H9 (cell line): ENCODE measurements at regions not wholly inside any gene's neighbourhood (a gene's known extent, or its start where the extent isn't known, plus 50 kb on each side); places are given as distances from the start of the nearest gene placed in this dataset.

Experiments used
- DNase-seq: peaks from one replicate; pipeline ENCODE4 v3.0.0-alpha.2; 2017
- H2AFZ ChIP-seq: one replicate; pipeline ENCODE4 v1.6.1; 2013; ENCODE audit warnings: mild to moderate bottlenecking, low read length, control low read depth, moderate library complexity
- H2AK5ac ChIP-seq: 2 replicates; pipeline ENCODE4 v1.6.1; 2013; ENCODE audit warnings: low read length, control low read depth, mixed read lengths; ENCODE audit not compliant: insufficient read length
- H2BK120ac ChIP-seq: one replicate; pipeline ENCODE4 v1.6.1; 2013; ENCODE audit warnings: low read depth, mild to moderate bottlenecking, low read length, control low read depth, inconsistent platforms; ENCODE audit not compliant: poor library complexity, severe bottlenecking
- H2BK12ac ChIP-seq: 2 replicates; pipeline ENCODE4 v1.6.1; 2013; ENCODE audit warnings: low read length, control low read depth, mixed read lengths, low read depth; ENCODE audit not compliant: insufficient read length
- H2BK15ac ChIP-seq: 2 replicates; pipeline ENCODE4 v1.6.1; 2013; ENCODE audit warnings: low read depth, low read length, control low read depth
- H2BK20ac ChIP-seq: one replicate; pipeline ENCODE4 v1.6.1; 2013; ENCODE audit warnings: low read depth, mild to moderate bottlenecking, low read length, control low read depth, inconsistent platforms; ENCODE audit not compliant: poor library complexity, severe bottlenecking
- H2BK5ac ChIP-seq: 2 replicates; pipeline ENCODE4 v1.6.1; 2013; ENCODE audit warnings: low read length, control low read depth, mixed read lengths; ENCODE audit not compliant: insufficient read length
- H3K14ac ChIP-seq: 2 replicates; pipeline ENCODE4 v1.6.1; 2013; ENCODE audit warnings: low read length, control low read depth; ENCODE audit not compliant: insufficient read depth
- H3K18ac ChIP-seq: 2 replicates; pipeline ENCODE4 v1.6.1; 2013; ENCODE audit warnings: low read depth, mild to moderate bottlenecking, mixed read lengths, low read length, control low read depth; ENCODE audit not compliant: insufficient read length
- H3K23ac ChIP-seq: 2 replicates; pipeline ENCODE4 v1.6.1; 2013; ENCODE audit warnings: low read length, control low read depth, mixed read lengths, low read depth; ENCODE audit not compliant: insufficient read length
- H3K23me2 ChIP-seq: 2 replicates; pipeline ENCODE4 v1.6.1; 2013; ENCODE audit warnings: low read depth, mild to moderate bottlenecking, mixed read lengths, low read length, control low read depth; ENCODE audit not compliant: insufficient read length, poor library complexity, severe bottlenecking
- H3K27ac ChIP-seq: 2 replicates; pipeline ENCODE4 v1.5.1; 2013; ENCODE audit warnings: low read length, control low read depth, mixed read lengths, low read depth; ENCODE audit not compliant: insufficient read length
- H3K27me3 ChIP-seq: 2 replicates; pipeline ENCODE4 v1.6.1; 2013; ENCODE audit warnings: low read length, control low read depth, inconsistent platforms; ENCODE audit not compliant: insufficient read depth
- H3K4ac ChIP-seq: 2 replicates; pipeline ENCODE4 v1.6.1; 2013; ENCODE audit warnings: low read depth, mild to moderate bottlenecking, control low read depth, inconsistent platforms, low read length, moderate library complexity
- H3K4me1 ChIP-seq: 2 replicates; pipeline ENCODE4 v1.6.1; 2013; ENCODE audit warnings: low read length, control low read depth, inconsistent platforms; ENCODE audit not compliant: insufficient read depth
- H3K4me2 ChIP-seq: 2 replicates; pipeline ENCODE4 v1.6.1; 2013; ENCODE audit warnings: low read length, control low read depth, mixed read lengths; ENCODE audit not compliant: insufficient read length, insufficient read depth
- H3K56ac ChIP-seq: 2 replicates; pipeline ENCODE4 v1.6.1; 2013; ENCODE audit warnings: low read depth, mild to moderate bottlenecking, mixed read lengths, low read length, control low read depth; ENCODE audit not compliant: insufficient read length
- H3K79me1 ChIP-seq: 2 replicates; pipeline ENCODE4 v1.6.1; 2013; ENCODE audit warnings: low read depth, mild to moderate bottlenecking, moderate library complexity, low read length, control low read depth, inconsistent platforms; ENCODE audit not compliant: insufficient read depth, poor library complexity, severe bottlenecking
- H3K79me2 ChIP-seq: 2 replicates; pipeline ENCODE4 v1.6.1; 2013; ENCODE audit warnings: low read length, control low read depth, inconsistent platforms; ENCODE audit not compliant: insufficient read depth
- H3K9ac ChIP-seq: 2 replicates; pipeline ENCODE4 v1.6.1; 2013; ENCODE audit warnings: low read length, control low read depth, mixed read lengths; ENCODE audit not compliant: insufficient read length; ENCODE audit errors: extremely low read depth
- H3K9me3 ChIP-seq: one replicate; pipeline ENCODE4 v1.6.1; 2013; ENCODE audit warnings: low read depth, low read length, inconsistent platforms; ENCODE audit not compliant: control insufficient read depth
- H3T11ph ChIP-seq: one replicate; pipeline ENCODE4 v1.6.1; 2013; ENCODE audit warnings: mild to moderate bottlenecking, low read length, control low read depth, inconsistent platforms
- H4K20me1 ChIP-seq: one replicate; pipeline ENCODE4 v1.6.1; 2013; ENCODE audit not compliant: control insufficient read depth, insufficient read length, insufficient read depth
- H4K5ac ChIP-seq: 2 replicates; pipeline ENCODE4 v1.6.1; 2013; ENCODE audit warnings: low read depth, mild to moderate bottlenecking, mixed read lengths, low read length, control low read depth; ENCODE audit not compliant: insufficient read length
- H4K8ac ChIP-seq: replicated peaks from 2 replicates; pipeline ENCODE4 v1.6.1; 2013; ENCODE audit warnings: low read length, control low read depth, mixed read lengths, low read depth; ENCODE audit not compliant: insufficient read length
- H4K91ac ChIP-seq: 2 replicates; pipeline ENCODE4 v1.6.1; 2013; ENCODE audit warnings: low read depth, mild to moderate bottlenecking, moderate library complexity, mixed read lengths, low read length, control low read depth; ENCODE audit not compliant: insufficient read length
- H3K27ac Mint-ChIP-seq, 3 experiments: 2 replicates in 2 of 3; 3 replicates in 1 of 3; pipeline ENCODE4 v1.8.0; 2020 to 2021; ENCODE audit warnings: mixed read lengths in 3 of 3, mild to moderate bottlenecking in 1 of 3, moderate library complexity in 1 of 3
- H3K27me3 Mint-ChIP-seq: 2 replicates; pipeline ENCODE4 v1.8.0; 2021; ENCODE audit warnings: low read depth, mild to moderate bottlenecking, moderate library complexity, mixed read lengths
- H3K36me3 Mint-ChIP-seq, 3 experiments: 2 replicates in 2 of 3; 3 replicates in 1 of 3; pipeline ENCODE4 v1.8.0; 2020 to 2021; ENCODE audit warnings: low read depth in 3 of 3, mixed read lengths in 3 of 3; ENCODE audit not compliant: insufficient read depth in 1 of 3
- H3K4me1 Mint-ChIP-seq, 2 experiments: 2 replicates each; pipeline ENCODE4 v1.8.0; 2020; ENCODE audit warnings: mixed read lengths in 2 of 2
- H3K4me3 Mint-ChIP-seq, 2 experiments: 2 replicates in 1 of 2; 3 replicates in 1 of 2; pipeline ENCODE4 v1.8.0; 2020 to 2021; ENCODE audit warnings: mild to moderate bottlenecking in 2 of 2, mixed read lengths in 2 of 2, moderate library complexity in 1 of 2
- H3K9me3 Mint-ChIP-seq, 2 experiments: 2 replicates in 1 of 2; 3 replicates in 1 of 2; pipeline ENCODE4 v1.8.0; 2020; ENCODE audit warnings: mild to moderate bottlenecking in 2 of 2, mixed read lengths in 2 of 2, moderate library complexity in 1 of 2
- CTCF ChIP-seq: fragments of 200-600 bp; sonication (generic); conservative IDR thresholded peaks from 3 replicates; pipeline ENCODE4 v1.8.0; 2021; ENCODE audit warnings: antibody characterized with exemption, mild to moderate bottlenecking
- WGBS: extraction: QIAGEN DNeasy Blood & Tissue Kit; methylation state at CpG from one replicate; pipeline ENCODE4 v1.1.7; 2013; ENCODE audit warnings: missing lambda C conversion rate, low lambda C conversion rate, mixed read lengths; ENCODE audit not compliant: insufficient read length; ENCODE audit errors: extremely low coverage; 5-methylcytosine and 5-hydroxymethylcytosine counted together

- TF ChIP-seq CTCF = no peak
- Histone ChIP-seq H3K56ac (no peak overlapping the region), H2BK20ac (no peak overlapping the region), H3K4me1 (peaks cover 3% of the 10 kb centered on the region; the same call in 1 of the 2 replicates), H4K5ac (no peak overlapping the region), H3T11ph (no peak overlapping the region), H2BK15ac (no peak overlapping the region), H3K4me2 (no peak overlapping the region), H2BK5ac (no peak overlapping the region), H2BK12ac (no peak overlapping the region), H3K23ac (no peak overlapping the region), H3K9me3 (no peaks in the 10 kb centered on the region), H2BK120ac (no peak overlapping the region), H3K14ac (no peak overlapping the region), H3K9ac (no peak overlapping the region), H2AFZ (no peak overlapping the region), H3K23me2 (no peaks in the 10 kb centered on the region), H3K79me2 (no peaks in the 10 kb centered on the region), H3K18ac (no peak overlapping the region), H4K20me1 (no peaks in the 10 kb centered on the region), H2AK5ac (no peak overlapping the region), H4K91ac (no peak overlapping the region), H3K4ac (no peak overlapping the region), H4K8ac (no peak overlapping the region), H3K27me3 (no peaks in the 10 kb centered on the region), H3K27ac (no peak overlapping the region), H3K79me1 (no peaks in the 10 kb centered on the region)
- no CpG with 5 or more reads among the region's 3 CpGs for WGBS
- Mint-ChIP-seq H3K9me3 (no peaks in the 10 kb centered on the region; a peak in 1 of 5 replicates), H3K36me3 (no peaks in the 10 kb centered on the region), H3K4me3 (no peak overlapping the region), H3K4me1 (peaks cover 9 to 13% of the 10 kb centered on the region in 2 experiments), H3K27ac (no peak overlapping the region; a peak in 1 of 7 replicates), H3K27me3 (no peaks in the 10 kb centered on the region; the same call in 1 of the 2 replicates)
- DNase-seq = no peak
These were observed 859.4 kb downstream of the MAFB start for GRCh38 chr20:39829661-39830060.
